ENCODE measurements at regions not wholly inside any gene's neighbourhood (a gene's known extent, or its start where the extent isn't known, plus 50 kb on each side); places are given as distances from the start of the nearest gene placed in this dataset.

GRCh38 chr5:81805086-81805485 lies 54.2 kb upstream of the SSBP2 start:
- TF ChIP-seq CTCF (conservative IDR thresholded peaks at IDR 0.05 in 1 of 2, IDR thresholded peaks at IDR 0.05 in 1 of 2; ENCODE audit: low read depth in 1 of 2, low read length in 2 of 2) (no peak), EZH2 (IDR thresholded peaks at IDR 0.05; ENCODE audit: low read length, missing control alignments) (no peak)
